K562 (cell line): ENCODE measurements at regions not wholly inside any gene's neighbourhood (a gene's known extent, or its start where the extent isn't known, plus 50 kb on each side); places are given as distances from the start of the nearest gene placed in this dataset.

Source experiments
- BRD4 ChIP-seq: fragments of 200-600 bp; sonication (generic); IDR thresholded peaks from 2 replicates; pipeline ENCODE4 v1.6.1; 2017; ENCODE audit warnings: inconsistent platforms
- CBFA2T3 ChIP-seq: fragments of 450-650 bp; IDR thresholded peaks from 2 replicates; pipeline ENCODE4 v1.6.1; 2017
- ELK3 ChIP-seq: fragments of 450-650 bp; formaldehyde crosslinking; IDR thresholded peaks from 2 replicates; pipeline ENCODE4 v1.4.0; 2020; ENCODE audit warnings: mild to moderate bottlenecking
- ESRRB ChIP-seq: fragments of 250-450 bp; sonication (Bioruptor Pico); IDR thresholded peaks from 2 replicates; pipeline ENCODE4 v1.5.0; 2020; ENCODE audit warnings: mild to moderate bottlenecking, moderate library complexity, borderline replicate concordance
- EZH2 ChIP-seq: IDR thresholded peaks from 2 replicates; pipeline ENCODE4 v1.6.1; 2012; ENCODE audit warnings: low read depth, mild to moderate bottlenecking, inconsistent platforms, low read length, borderline replicate concordance
- FIP1L1 ChIP-seq: fragments of 200-400 bp; formaldehyde crosslinking; IDR thresholded peaks from 2 replicates; pipeline ENCODE4 v1.6.1; 2018; ENCODE audit warnings: mild to moderate bottlenecking, low read depth, low read length; ENCODE audit not compliant: poor library complexity, severe bottlenecking
- JUND ChIP-seq, 2 experiments: IDR thresholded peaks; 2 replicates in 1 of 2; 3 replicates in 1 of 2; pipeline ENCODE4 v1.6.1; 2011; ENCODE audit warnings: borderline replicate concordance in 2 of 2, low read depth in 2 of 2, low read length in 2 of 2, improper control_type of control experiment in 1 of 2, missing biosample characterization in 1 of 2, missing genetic modification characterization in 1 of 2, missing genetic modification reagents in 1 of 2
- REST ChIP-seq, 2 experiments: fragments of 450-650 bp; formaldehyde crosslinking in 1 of 2; IDR thresholded peaks; 2 replicates each; pipeline versions ENCODE4 v1.4.0 to v1.6.1; 2014 to 2020; ENCODE audit warnings: mild to moderate bottlenecking in 2 of 2, borderline replicate concordance in 1 of 2, low read depth in 1 of 2
- SMAD3 ChIP-seq: fragments of 450-650 bp; formaldehyde crosslinking; conservative IDR thresholded peaks from 2 replicates; pipeline ENCODE4 v1.4.0; 2020; ENCODE audit warnings: mild to moderate bottlenecking
- ZNF778 ChIP-seq: fragments of 450-650 bp; formaldehyde crosslinking; IDR thresholded peaks from 2 replicates; pipeline ENCODE4 v1.4.0; 2020; ENCODE audit warnings: mild to moderate bottlenecking, moderate library complexity
- TF ChIP-seq, protein P1 (sequence below): fragments of 250-450 bp; sonication (Bioruptor Pico); IDR thresholded peaks from 2 replicates; pipeline ENCODE4 v1.8.0; 2022; ENCODE audit warnings: moderate library complexity, mild to moderate bottlenecking, inconsistent platforms
- TF ChIP-seq, protein P2 (sequence below): fragments of 250-450 bp; sonication (Bioruptor Pico); IDR thresholded peaks from 2 replicates; pipeline ENCODE4 v1.5.1; 2021; ENCODE audit warnings: mild to moderate bottlenecking
- TF ChIP-seq, protein P3 (sequence below), 3 experiments: IDR thresholded peaks in 2 of 3; conservative IDR thresholded peaks in 1 of 3; 2 replicates each; pipeline ENCODE4 v1.5.1; 2011 to 2012; ENCODE audit warnings: low read length in 3 of 3, mild to moderate bottlenecking in 3 of 3, control low read depth in 2 of 3, improper control_type of control experiment in 1 of 3, inconsistent platforms in 1 of 3, low read depth in 1 of 3, mixed read lengths in 1 of 3, moderate library complexity in 1 of 3; ENCODE audit not compliant: insufficient read depth in 2 of 3

DNA sequence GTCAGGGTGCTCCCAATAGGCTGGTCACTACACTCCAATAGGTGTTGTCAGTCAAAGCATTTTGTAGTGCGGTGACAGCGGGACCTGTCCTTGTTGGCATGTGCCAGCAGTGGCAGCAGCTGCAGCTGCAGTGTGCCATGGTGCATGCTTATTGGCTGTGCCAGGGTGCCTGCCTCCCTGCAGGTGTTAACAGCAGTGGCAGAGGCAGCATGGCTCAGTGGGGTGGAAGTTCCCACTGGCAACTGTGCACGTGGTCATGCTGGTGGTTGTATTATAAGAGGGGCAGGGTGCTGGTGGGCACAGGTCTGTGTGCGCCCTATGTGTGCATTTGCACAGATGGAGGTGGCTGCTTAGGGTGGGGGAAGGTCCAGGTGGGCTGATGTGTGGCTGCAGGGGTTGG lies 133.7 kb upstream of the EDIL3 start:
- no peak for TF ChIP-seq JUND (IDR thresholded peaks at IDR 0.05; ENCODE audit: borderline replicate concordance, low read depth, low read length)
- no peak for TF ChIP-seq JUND (tag; IDR thresholded peaks at IDR 0.05; ENCODE audit: borderline replicate concordance, low read depth, low read length)
- TF ChIP-seq, protein P1, sequence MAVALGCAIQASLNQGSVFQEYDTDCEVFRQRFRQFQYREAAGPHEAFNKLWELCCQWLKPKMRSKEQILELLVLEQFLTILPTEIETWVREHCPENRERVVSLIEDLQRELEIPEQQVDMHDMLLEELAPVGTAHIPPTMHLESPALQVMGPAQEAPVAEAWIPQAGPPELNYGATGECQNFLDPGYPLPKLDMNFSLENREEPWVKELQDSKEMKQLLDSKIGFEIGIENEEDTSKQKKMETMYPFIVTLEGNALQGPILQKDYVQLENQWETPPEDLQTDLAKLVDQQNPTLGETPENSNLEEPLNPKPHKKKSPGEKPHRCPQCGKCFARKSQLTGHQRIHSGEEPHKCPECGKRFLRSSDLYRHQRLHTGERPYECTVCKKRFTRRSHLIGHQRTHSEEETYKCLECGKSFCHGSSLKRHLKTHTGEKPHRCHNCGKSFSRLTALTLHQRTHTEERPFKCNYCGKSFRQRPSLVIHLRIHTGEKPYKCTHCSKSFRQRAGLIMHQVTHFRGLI, result no peak
- TF ChIP-seq BRD4, result no peak
- no peak for TF ChIP-seq REST (IDR thresholded peaks at IDR 0.05; ENCODE audit: borderline replicate concordance)
- TF ChIP-seq REST (CRISPR knock-in tag; IDR thresholded peaks at IDR 0.05; ENCODE audit: low read depth), result no peak
- no peak for TF ChIP-seq ZNF778 (CRISPR knock-in tag)
- no peak for TF ChIP-seq ELK3 (CRISPR knock-in tag)
- TF ChIP-seq ESRRB, result no peak
- TF ChIP-seq, protein P2, sequence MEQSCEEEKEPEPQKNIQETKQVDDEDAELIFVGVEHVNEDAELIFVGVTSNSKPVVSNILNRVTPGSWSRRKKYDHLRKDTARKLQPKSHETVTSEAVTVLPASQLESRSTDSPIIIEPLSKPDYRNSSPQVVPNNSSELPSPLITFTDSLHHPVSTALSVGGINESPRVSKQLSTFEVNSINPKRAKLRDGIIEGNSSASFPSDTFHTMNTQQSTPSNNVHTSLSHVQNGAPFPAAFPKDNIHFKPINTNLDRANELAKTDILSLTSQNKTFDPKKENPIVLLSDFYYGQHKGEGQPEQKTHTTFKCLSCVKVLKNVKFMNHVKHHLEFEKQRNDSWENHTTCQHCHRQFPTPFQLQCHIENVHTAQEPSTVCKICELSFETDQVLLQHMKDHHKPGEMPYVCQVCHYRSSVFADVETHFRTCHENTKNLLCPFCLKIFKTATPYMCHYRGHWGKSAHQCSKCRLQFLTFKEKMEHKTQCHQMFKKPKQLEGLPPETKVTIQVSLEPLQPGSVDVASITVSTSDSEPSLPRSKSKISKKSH (CRISPR knock-in tag), result no peak
- no peak for TF ChIP-seq FIP1L1
- TF ChIP-seq CBFA2T3, result no peak
- no peak for TF ChIP-seq EZH2
- TF ChIP-seq, protein P3, sequence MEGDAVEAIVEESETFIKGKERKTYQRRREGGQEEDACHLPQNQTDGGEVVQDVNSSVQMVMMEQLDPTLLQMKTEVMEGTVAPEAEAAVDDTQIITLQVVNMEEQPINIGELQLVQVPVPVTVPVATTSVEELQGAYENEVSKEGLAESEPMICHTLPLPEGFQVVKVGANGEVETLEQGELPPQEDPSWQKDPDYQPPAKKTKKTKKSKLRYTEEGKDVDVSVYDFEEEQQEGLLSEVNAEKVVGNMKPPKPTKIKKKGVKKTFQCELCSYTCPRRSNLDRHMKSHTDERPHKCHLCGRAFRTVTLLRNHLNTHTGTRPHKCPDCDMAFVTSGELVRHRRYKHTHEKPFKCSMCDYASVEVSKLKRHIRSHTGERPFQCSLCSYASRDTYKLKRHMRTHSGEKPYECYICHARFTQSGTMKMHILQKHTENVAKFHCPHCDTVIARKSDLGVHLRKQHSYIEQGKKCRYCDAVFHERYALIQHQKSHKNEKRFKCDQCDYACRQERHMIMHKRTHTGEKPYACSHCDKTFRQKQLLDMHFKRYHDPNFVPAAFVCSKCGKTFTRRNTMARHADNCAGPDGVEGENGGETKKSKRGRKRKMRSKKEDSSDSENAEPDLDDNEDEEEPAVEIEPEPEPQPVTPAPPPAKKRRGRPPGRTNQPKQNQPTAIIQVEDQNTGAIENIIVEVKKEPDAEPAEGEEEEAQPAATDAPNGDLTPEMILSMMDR (IDR thresholded peaks at IDR 0.05 in 2 of 3, conservative IDR thresholded peaks at IDR 0.05 in 1 of 3; ENCODE audit: insufficient read depth in 2 of 3, low read depth in 1 of 3, low read length in 3 of 3), result no peak
- no peak for TF ChIP-seq SMAD3
